KMS-11 (cell line): ENCODE measurements at regions not wholly inside any gene's neighbourhood (a gene's known extent, or its start where the extent isn't known, plus 50 kb on each side); places are given as distances from the start of the nearest gene placed in this dataset.

Experiments used
- H2AFZ ChIP-seq: fragments of 200-600 bp; sonication (generic); 2 replicates; pipeline ENCODE4 v1.6.1; 2016; ENCODE audit warnings: antibody characterized with exemption, mixed run types, low read depth
- H3K27ac ChIP-seq: fragments of 200-600 bp; sonication (generic); 2 replicates; pipeline ENCODE4 v1.6.1; 2016; ENCODE audit warnings: mild to moderate bottlenecking, mixed run types
- H3K27me3 ChIP-seq: fragments of 200-600 bp; sonication (generic); 2 replicates; pipeline ENCODE4 v1.6.1; 2017; ENCODE audit warnings: mild to moderate bottlenecking, low read depth, mixed run types, moderate library complexity; ENCODE audit not compliant: insufficient read depth
- H3K36me3 ChIP-seq: fragments of 200-600 bp; sonication (generic); 2 replicates; pipeline ENCODE4 v1.6.1; 2017; ENCODE audit warnings: mild to moderate bottlenecking, mixed run types; ENCODE audit not compliant: insufficient read depth
- H3K4me1 ChIP-seq: fragments of 200-600 bp; sonication (generic); 2 replicates; pipeline ENCODE4 v1.6.1; 2016; ENCODE audit warnings: mild to moderate bottlenecking, low read depth, mixed run types; ENCODE audit not compliant: poor library complexity, severe bottlenecking
- H3K4me2 ChIP-seq: fragments of 200-600 bp; sonication (generic); 2 replicates; pipeline ENCODE4 v1.7.0; 2016; ENCODE audit warnings: mild to moderate bottlenecking, mixed run types
- H3K4me3 ChIP-seq: fragments of 200-600 bp; sonication (generic); IDR thresholded peaks from 2 replicates; pipeline ENCODE4 v1.6.1; 2017; ENCODE audit warnings: low read depth, low read length, mixed read lengths; ENCODE audit not compliant: insufficient read depth
- H3K79me2 ChIP-seq: fragments of 200-600 bp; sonication (generic); 2 replicates; pipeline ENCODE4 v1.6.1; 2016; ENCODE audit warnings: low read depth, mixed run types; ENCODE audit not compliant: insufficient read depth
- H3K9ac ChIP-seq: fragments of 200-600 bp; sonication (generic); 2 replicates; pipeline ENCODE4 v1.6.1; 2016; ENCODE audit warnings: mild to moderate bottlenecking, mixed run types
- H4K20me1 ChIP-seq: fragments of 200-600 bp; sonication (generic); 2 replicates; pipeline ENCODE4 v1.6.1; 2016; ENCODE audit warnings: mild to moderate bottlenecking, mixed run types; ENCODE audit not compliant: insufficient read depth
- CTCF ChIP-seq: fragments of 200-600 bp; sonication (generic); conservative IDR thresholded peaks from 2 replicates; pipeline ENCODE4 v1.6.1; 2017; ENCODE audit warnings: low read depth, mild to moderate bottlenecking, antibody characterized with exemption, low read length, moderate library complexity, mixed read lengths

- H3K9ac ChIP-seq: no peak overlapping the region
These were observed 265.7 kb upstream of the CLEC14A start for GRCh38 chr14:38521591-38521990.

GRCh38 chr14:38517426-38517825 lies 261.5 kb upstream of the CLEC14A start:
- Histone ChIP-seq H3K36me3 (no peaks in the 10 kb centered on the region), H3K4me2 (no peak overlapping the region), H3K4me1 (no peaks in the 10 kb centered on the region), H3K27ac (no peak overlapping the region), H3K27me3 (no peaks in the 10 kb centered on the region), H3K79me2 (no peaks in the 10 kb centered on the region), H4K20me1 (no peaks in the 10 kb centered on the region), H2AFZ (no peak overlapping the region), H3K4me3 (no peak overlapping the region), H3K9ac (no peak overlapping the region)
- no peak for TF ChIP-seq CTCF

More at GRCh38 chr14:38521591-38521990, 265.7 kb upstream of the CLEC14A start:
- Histone ChIP-seq H3K4me1 (no peaks in the 10 kb centered on the region), H3K4me3 (no peak overlapping the region), H3K4me2 (no peak overlapping the region), H3K79me2 (no peaks in the 10 kb centered on the region), H3K27ac (no peak overlapping the region), H2AFZ (no peak overlapping the region), H3K27me3 (no peaks in the 10 kb centered on the region), H4K20me1 (no peaks in the 10 kb centered on the region), H3K36me3 (no peaks in the 10 kb centered on the region)
- no peak for TF ChIP-seq CTCF

- Histone ChIP-seq H3K4me1 (no peaks in the 10 kb centered on the region), H3K27me3 (no peaks in the 10 kb centered on the region), H3K27ac (no peak overlapping the region), H3K79me2 (no peaks in the 10 kb centered on the region), H3K9ac (no peak overlapping the region), H3K36me3 (no peaks in the 10 kb centered on the region), H3K4me3 (no peak overlapping the region), H4K20me1 (no peaks in the 10 kb centered on the region), H2AFZ (no peak overlapping the region), H3K4me2 (no peak overlapping the region)
- TF ChIP-seq CTCF: no peak
These were observed 256.3 kb upstream of the CLEC14A start for GRCh38 chr14:38512236-38512635.

- H3K4me3 ChIP-seq: no peak overlapping the region
- no peaks in the 10 kb centered on the region for H4K20me1 ChIP-seq
- H3K4me1 ChIP-seq: no peaks in the 10 kb centered on the region
- TF ChIP-seq CTCF: no peak
- H3K27me3 ChIP-seq: no peaks in the 10 kb centered on the region
- H3K36me3 ChIP-seq: no peaks in the 10 kb centered on the region
- no peak overlapping the region for H3K27ac ChIP-seq
- H3K9ac ChIP-seq: no peak overlapping the region
- no peak overlapping the region for H2AFZ ChIP-seq
- H3K79me2 ChIP-seq: no peaks in the 10 kb centered on the region
- no peak overlapping the region for H3K4me2 ChIP-seq
These were observed 251.4 kb upstream of the CLEC14A start for GRCh38 chr14:38507299-38507698.

- no peak overlapping the region for H3K4me2 ChIP-seq
- H3K36me3 ChIP-seq: no peaks in the 10 kb centered on the region
- no peak overlapping the region for H3K27ac ChIP-seq
- H3K4me1 ChIP-seq: no peaks in the 10 kb centered on the region
- no peaks in the 10 kb centered on the region for H3K27me3 ChIP-seq
- no peak overlapping the region for H2AFZ ChIP-seq
- no peak for TF ChIP-seq CTCF
- H3K9ac ChIP-seq: no peak overlapping the region
- H3K79me2 ChIP-seq: no peaks in the 10 kb centered on the region
- H3K4me3 ChIP-seq: no peak overlapping the region
- no peaks in the 10 kb centered on the region for H4K20me1 ChIP-seq
These were observed 250.0 kb upstream of the CLEC14A start for GRCh38 chr14:38505973-38506249.
